ENCODE measurements at regions not wholly inside any gene's neighbourhood (a gene's known extent, or its start where the extent isn't known, plus 50 kb on each side); places are given as distances from the start of the nearest gene placed in this dataset.
"Not testable (repeated sequence)": the region's sequence is repeated elsewhere in the genome, so short reads cannot be mapped to it uniquely, and the experiment has no call there.

- no peak for DNase-seq
Observed at GRCh38 chrX:113473418-113473817, 632.8 kb upstream of the AMOT start.

DNA sequence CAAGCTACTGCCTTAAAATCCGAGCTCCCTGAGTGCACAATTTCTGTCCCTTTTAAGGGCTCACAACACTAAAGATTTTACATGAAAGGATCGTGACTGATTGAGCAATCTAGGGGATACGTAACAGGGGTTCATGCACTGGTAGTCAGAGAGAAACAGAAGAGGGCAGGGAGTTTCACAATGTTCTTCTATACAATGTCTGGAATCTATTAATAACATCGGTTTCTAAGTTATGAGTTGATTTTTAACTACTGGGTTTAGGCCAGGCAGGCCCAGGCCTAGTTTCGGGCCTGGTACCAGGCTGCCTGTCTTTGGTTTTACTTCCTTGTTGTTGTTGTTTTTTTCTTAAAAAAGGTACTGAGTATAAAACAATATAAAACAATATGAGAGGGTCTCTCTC lies 632.4 kb upstream of the AMOT start:
- DNase-seq: not testable (repeated sequence)

DNA sequence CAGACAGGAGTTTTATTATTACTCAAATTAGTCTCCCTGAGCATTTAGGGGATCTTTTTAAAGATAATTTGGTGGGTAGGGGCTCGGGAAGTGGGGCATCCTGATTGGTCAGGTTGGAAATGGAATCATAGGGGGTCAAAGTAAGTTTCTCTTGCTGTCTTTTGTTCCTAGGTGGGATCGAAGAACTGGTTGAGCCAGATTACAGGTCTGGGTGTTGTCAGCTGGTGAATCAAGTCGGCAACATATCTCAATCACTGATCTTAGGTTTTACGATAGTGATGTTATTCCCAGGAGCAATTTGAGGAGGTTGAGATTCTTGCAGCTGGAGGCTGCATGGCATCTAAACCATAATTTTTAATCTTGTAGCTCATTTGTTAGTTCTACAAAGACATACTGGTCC lies 629.5 kb upstream of the AMOT start:
- DNase-seq: no peak

DNA sequence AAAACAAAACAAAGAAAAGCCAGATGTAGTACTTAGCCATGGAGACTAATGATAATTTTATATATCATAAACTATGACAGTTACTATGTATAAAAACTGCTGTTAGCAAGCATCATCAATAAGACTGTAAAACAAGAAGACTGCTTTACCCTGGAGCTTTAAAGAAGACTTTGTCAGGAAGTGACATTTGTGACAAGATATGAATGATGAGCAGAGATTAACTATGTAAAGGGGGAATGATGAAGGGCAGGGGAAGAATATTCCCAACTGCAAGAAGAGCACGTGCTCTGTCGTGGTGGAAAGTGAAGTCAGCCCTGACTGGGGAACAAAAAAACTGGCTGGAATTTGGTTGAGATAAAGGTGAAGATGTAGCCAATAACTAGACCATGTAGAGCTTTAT lies 617.1 kb upstream of the AMOT start:
- DNase-seq: no peak

GRCh38 chrX:113455582-113455981 lies 615.0 kb upstream of the AMOT start:
- DNase-seq: no peak

DNA sequence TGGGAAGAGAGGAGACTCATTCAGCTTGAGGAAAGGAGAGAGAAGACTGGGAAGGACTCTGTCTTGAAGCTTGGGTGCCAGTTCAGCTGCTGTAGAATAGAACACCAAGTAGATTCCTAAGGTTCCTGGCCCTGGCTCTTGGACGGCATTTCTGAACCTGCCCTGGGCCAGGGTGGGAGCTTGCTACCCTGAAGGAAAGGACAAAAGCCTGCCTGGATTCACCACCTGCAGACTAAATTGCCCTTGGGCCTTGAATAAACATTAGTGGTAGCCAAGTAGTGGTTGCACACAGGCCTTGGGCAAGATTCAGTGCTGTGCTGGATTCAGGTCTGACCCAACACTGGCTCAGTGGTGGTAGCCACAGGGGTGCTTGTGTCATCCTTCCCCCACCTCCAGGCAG lies 588.4 kb upstream of the AMOT start:
- DNase-seq: no peak

DNA sequence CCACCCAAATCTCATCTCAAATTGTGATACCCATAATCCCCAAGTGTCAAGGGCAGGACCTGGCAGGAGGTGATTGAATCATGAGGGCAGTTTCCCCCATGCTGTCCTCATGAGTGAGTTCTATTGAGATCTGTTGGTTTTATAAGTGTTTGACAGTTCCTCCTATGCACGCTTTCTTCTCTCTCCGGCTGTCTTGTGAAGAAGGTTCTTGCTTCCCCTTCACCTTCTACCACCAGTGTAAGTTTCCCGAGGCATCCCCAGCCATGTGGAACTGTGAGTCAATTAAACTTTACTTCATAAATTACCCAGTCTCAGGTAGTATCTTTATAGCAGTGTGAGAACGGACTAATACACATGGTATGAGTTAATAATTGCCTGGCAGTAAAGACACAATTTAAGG lies 581.7 kb upstream of the AMOT start:
- DNase-seq: no peak

GRCh38 chrX:113421432-113421831 lies 580.8 kb upstream of the AMOT start:
- no peak for DNase-seq

DNA sequence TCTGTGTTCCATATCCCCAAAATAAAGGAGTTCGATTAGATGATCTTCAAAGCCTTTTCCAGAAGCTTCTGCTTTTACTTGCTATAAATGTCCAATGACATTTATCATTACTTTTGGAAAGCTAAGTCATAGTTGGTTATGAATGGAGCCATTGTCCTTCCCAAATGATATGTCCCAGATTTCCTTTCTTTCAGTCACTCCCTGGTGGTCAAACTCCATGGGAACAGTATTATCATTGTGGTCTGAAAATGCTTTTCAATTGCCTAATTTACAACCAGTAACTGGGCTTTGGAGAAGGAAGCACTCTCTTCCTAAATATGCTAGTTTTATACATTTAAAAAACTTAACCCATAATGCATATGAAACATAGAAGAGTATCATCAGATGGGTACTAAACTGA lies 571.5 kb upstream of the AMOT start:
- DNase-seq: no peak

DNA sequence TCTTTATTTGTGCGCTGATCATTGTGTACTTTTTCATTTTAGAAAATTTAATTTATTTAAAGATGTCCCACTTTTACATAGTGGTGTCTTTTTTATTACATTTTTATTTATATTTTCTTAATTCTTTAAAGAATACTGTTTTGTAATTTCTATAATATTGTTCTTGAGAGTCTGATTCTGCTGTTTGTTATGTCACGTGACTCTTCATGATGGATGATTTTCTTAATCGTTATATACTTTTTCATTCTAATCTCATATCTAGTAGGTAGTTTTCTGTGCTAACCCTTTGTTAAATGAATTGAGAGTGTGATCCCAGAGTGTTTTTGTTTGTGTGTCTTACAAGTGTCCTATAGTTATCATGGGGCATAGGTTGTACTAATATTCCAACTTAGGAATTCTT lies 568.2 kb upstream of the AMOT start:
- no peak for DNase-seq

DNA sequence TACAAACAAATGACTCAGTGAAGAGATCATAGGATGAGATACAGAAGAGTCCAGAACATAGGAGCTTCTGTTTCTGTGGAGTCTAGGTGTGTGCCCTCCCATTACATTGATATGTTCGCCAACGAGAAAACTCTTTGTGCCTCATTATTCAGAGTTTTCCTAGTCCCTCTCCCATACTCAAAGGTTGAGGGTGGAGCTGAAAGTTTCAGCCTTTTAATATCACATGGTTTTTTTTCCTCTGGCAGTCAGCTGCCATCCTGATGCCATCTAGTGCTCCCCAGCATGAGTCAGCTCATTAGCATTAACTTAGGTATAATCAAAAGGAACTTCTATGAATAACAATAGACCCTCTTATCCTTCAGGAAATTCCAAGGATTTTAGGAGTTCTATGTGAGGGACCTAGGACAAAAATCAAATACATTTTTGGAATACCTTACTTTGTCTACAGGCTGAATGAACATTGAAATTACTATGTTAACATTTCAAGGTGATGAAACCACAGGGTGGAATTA lies 559.6 kb upstream of the AMOT start:
- no peak for DNase-seq

DNA sequence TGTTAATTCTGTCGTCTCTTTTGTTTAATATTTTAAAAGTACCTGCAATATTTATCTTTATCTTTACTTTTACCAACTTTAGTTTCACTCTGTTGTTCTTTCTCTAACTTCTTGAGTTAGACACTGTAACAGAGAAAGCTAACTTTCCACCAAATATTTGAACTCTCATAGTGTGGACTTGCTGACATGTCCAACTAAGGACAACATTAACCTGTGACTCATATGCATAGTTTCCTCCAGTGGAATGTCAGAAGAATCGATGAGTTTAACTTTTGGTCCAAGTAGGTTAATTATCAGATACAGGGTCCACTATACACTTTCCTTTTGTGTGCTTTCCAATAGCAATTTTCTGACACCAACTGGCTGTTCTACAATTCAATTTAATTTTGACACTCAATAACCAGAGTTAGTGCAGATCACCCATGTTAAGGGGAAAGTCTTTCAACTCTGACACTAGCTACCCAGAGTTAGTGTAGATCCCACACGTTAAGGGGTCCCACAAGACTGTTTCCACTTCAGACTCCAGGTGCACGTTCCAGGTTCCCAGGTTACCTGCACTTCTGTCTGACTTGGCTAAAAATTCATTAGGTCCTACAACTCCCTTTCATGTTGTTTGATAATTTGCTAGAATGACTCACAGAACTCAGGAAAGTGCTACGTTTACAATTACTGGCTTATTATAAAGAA lies 559.0 kb upstream of the AMOT start:
- no peak for DNase-seq

- DNase-seq: no peak
Observed at GRCh38 chrX:113392355-113392754, 551.7 kb upstream of the AMOT start.

DNA sequence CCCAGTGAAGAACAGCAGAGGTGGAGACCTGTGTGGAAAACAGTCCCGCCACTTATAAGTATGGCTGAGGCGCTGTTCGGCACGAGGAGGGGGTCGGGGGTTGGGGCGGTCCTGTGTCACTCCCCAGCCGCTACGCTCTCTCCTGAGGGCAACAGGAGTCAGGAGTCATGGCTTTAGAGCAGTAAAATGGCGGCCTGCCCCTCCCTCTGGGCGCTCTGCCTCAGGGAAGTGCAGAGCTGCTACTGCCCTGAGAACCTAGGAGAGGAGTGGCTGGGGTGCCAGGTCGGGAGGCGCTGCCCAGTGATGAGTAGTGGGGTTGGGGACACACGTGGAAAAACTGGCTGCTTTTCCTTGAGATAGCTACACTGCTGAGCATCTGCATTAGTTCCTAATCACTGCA lies 551.2 kb upstream of the AMOT start:
- DNase-seq: no peak

DNA sequence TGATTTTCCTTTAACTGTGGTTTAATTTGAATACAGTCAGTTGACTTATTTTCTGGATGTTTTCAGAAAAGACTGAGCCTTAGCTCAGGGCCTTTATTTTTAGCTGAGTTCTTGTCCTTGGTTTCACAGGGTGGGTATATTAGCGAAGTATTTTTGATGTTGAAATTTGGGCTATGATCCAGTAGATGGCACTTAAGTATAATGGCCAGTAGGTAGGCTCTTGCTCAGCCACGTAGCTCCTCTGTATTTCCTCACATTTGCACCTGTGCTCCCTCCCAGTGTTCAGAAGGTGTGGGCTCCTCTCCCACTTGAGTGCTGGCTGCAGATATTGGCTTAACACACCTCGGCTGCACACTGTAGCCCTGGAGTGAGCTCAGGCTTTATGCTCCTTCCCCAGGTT lies 549.9 kb upstream of the AMOT start:
- no peak for DNase-seq

- no peak for DNase-seq
Observed at GRCh38 chrX:113389846-113390245, 549.2 kb upstream of the AMOT start.

GRCh38 chrX:113384628-113385027 lies 544.0 kb upstream of the AMOT start:
- DNase-seq: no peak

- not testable (repeated sequence) for DNase-seq
Observed at GRCh38 chrX:113373421-113373820, 532.8 kb upstream of the AMOT start.

DNA sequence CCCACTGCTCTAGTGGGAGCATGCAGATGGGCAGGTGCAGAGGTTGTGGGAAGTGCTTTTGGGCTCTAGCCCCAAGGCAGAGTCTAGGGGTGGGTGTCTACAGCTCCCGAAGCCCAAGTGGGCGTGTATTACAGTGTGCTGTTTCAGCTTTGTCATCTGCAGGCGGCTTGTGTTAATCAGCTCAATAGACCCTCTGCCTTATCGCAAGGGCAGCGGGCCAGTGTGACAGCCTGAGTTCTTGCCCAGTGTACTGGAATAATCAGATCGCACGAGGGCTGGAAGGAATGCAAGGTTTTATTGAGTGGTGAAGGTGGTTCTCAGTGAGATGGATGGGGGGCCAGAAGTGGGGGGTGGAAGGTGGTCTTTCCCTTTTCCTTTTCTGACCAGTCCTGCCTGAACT lies 529.4 kb upstream of the AMOT start:
- DNase-seq: no peak

DNA sequence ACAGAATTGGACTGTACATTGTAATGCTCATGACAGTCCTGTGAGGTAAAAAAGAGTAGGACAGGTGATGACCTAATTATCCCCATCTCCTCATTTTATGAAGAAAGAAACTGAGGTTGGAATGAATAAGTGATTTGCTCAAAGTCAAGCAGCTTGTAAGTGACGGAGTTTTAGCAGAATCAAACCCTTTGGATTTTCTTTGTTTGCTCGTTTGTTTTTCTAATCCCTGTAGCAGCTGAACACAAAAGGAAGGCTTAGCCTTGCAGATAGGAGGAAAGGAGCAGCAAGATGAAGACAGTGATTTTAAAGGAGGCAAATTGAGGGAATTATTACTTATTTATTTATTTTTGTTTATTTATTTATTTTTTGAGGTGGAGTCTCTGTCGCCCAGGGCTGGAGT lies 528.4 kb upstream of the AMOT start:
- no peak for DNase-seq

GRCh38 chrX:113353134-113353533 lies 512.5 kb upstream of the AMOT start:
- DNase-seq: no peak

GRCh38 chrX:113330416-113330815 lies 489.8 kb upstream of the AMOT start:
- DNase-seq: no peak

GRCh38 chrX:113315927-113316326 lies 475.3 kb upstream of the AMOT start:
- no peak for DNase-seq

GRCh38 chrX:113305496-113305895 lies 464.9 kb upstream of the AMOT start:
- no peak for DNase-seq

GRCh38 chrX:113300580-113300979 lies 459.9 kb upstream of the AMOT start:
- no peak for DNase-seq
